ENCODE measurements at regions not wholly inside any gene's neighbourhood (a gene's known extent, or its start where the extent isn't known, plus 50 kb on each side); places are given as distances from the start of the nearest gene placed in this dataset.

- Histone ChIP-seq H3K27me3 (ENCODE audit: insufficient read depth, low read length) (no peaks in the 10 kb centered on the region), H3K14ac (ENCODE audit: low read length) (no peak overlapping the region), H3K4me2 (ENCODE audit: low read length) (no peak overlapping the region), H3K4me3 (ENCODE audit: low read depth, low read length) (no peak overlapping the region), H3K4me1 (ENCODE audit: control insufficient read depth in 1 of 2, insufficient read depth in 2 of 2, low read length in 2 of 2) (no peaks in the 10 kb centered on the region), H4K12ac (ENCODE audit: low read depth, low read length) (no peak overlapping the region), H4K91ac (ENCODE audit: low read depth, low read length) (no peak overlapping the region), H3K9ac (ENCODE audit: low read length) (no peak overlapping the region), H3K27ac (ENCODE audit: low read depth, low read length) (no peak overlapping the region), H3K9me3 (ENCODE audit: insufficient read depth, low read depth, low read length) (no peaks in the 10 kb centered on the region), H2BK12ac (ENCODE audit: low read length) (no peak overlapping the region), H2AFZ (ENCODE audit: insufficient read depth, low read length, poor library complexity) (no peak overlapping the region), H2BK5ac (ENCODE audit: low read depth, low read length, poor library complexity) (no peak overlapping the region), H3K4ac (ENCODE audit: low read depth, low read length) (no peak overlapping the region), H3K36me3 (ENCODE audit: control insufficient read depth in 1 of 2, insufficient read depth in 2 of 2, low read length in 2 of 2) (no peaks in the 10 kb centered on the region), H3K79me1 (ENCODE audit: low read length) (no peaks in the 10 kb centered on the region), H4K8ac (ENCODE audit: low read depth, low read length) (no peak overlapping the region), H2AK5ac (ENCODE audit: low read length) (no peak overlapping the region), H2BK120ac (ENCODE audit: insufficient read depth, low read length, poor library complexity) (no peak overlapping the region), H3K79me2 (ENCODE audit: control insufficient read depth, insufficient read depth, low read length, poor library complexity) (no peaks in the 10 kb centered on the region), H3K23ac (ENCODE audit: low read length) (no peak overlapping the region), H3K18ac (ENCODE audit: low read length) (no peak overlapping the region)
- WGBS (ENCODE audit: extremely low coverage, insufficient coverage, insufficient read length): no CpG with 5 or more reads among the region's 2 CpGs
- DNase-seq: no peak
Measured at GRCh38 chr1:195122497-195122896, 1485.7 kb downstream of the KCNT2 start.

GRCh38 chr1:195113471-195113870 lies 1494.8 kb downstream of the KCNT2 start:
- Histone ChIP-seq H3K9me3 (ENCODE audit: insufficient read depth, low read depth, low read length) (no peaks in the 10 kb centered on the region), H3K79me2 (ENCODE audit: control insufficient read depth, insufficient read depth, low read length, poor library complexity) (no peaks in the 10 kb centered on the region), H4K91ac (ENCODE audit: low read depth, low read length) (no peak overlapping the region), H4K8ac (ENCODE audit: low read depth, low read length) (no peak overlapping the region), H3K4me2 (ENCODE audit: low read length) (no peak overlapping the region), H3K4me3 (ENCODE audit: low read depth, low read length) (no peak overlapping the region), H3K23ac (ENCODE audit: low read length) (no peak overlapping the region), H2BK12ac (ENCODE audit: low read length) (no peak overlapping the region), H3K18ac (ENCODE audit: low read length) (no peak overlapping the region), H3K79me1 (ENCODE audit: low read length) (no peaks in the 10 kb centered on the region), H3K27ac (ENCODE audit: low read depth, low read length) (no peak overlapping the region), H3K36me3 (ENCODE audit: control insufficient read depth in 1 of 2, insufficient read depth in 2 of 2, low read length in 2 of 2) (no peaks in the 10 kb centered on the region), H3K27me3 (ENCODE audit: insufficient read depth, low read length) (no peaks in the 10 kb centered on the region), H2AK5ac (ENCODE audit: low read length) (no peak overlapping the region), H3K4ac (ENCODE audit: low read depth, low read length) (no peak overlapping the region), H3K4me1 (ENCODE audit: control insufficient read depth in 1 of 2, insufficient read depth in 2 of 2, low read length in 2 of 2) (no peaks in the 10 kb centered on the region), H4K12ac (ENCODE audit: low read depth, low read length) (no peak overlapping the region), H2BK120ac (ENCODE audit: insufficient read depth, low read length, poor library complexity) (no peak overlapping the region), H3K9ac (ENCODE audit: low read length) (no peak overlapping the region), H3K14ac (ENCODE audit: low read length) (no peak overlapping the region), H2BK5ac (ENCODE audit: low read depth, low read length, poor library complexity) (no peak overlapping the region), H2AFZ (ENCODE audit: insufficient read depth, low read length, poor library complexity) (no peak overlapping the region)
- DNase-seq: no peak

DNA sequence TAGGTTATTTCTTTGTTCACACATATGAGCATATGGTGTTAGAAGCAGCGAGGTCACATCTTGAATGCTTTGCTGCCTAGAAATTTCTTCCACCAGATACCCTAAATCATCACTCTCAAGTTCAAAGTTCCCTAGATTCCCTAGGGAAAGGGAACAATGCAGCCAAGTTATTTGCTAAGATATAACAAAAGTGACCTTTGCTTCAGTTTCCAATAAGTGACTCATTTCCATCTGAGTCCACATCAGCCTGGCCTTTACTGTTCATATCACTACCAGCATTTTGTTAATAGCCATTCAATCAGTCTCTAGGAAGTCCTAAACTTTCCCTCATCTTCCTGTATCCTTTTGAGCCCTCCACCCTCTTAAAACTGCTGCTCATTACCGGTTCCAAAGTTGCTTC lies 1502.5 kb downstream of the KCNT2 start:
- Histone ChIP-seq H3K4me2 (ENCODE audit: low read length) (no peak overlapping the region), H3K4ac (ENCODE audit: low read depth, low read length) (no peak overlapping the region), H3K9me3 (ENCODE audit: insufficient read depth, low read depth, low read length) (no peaks in the 10 kb centered on the region), H2BK5ac (ENCODE audit: low read depth, low read length, poor library complexity) (no peak overlapping the region), H3K79me2 (ENCODE audit: control insufficient read depth, insufficient read depth, low read length, poor library complexity) (no peaks in the 10 kb centered on the region), H3K14ac (ENCODE audit: low read length) (no peak overlapping the region), H3K27ac (ENCODE audit: low read depth, low read length) (no peak overlapping the region), H2AFZ (ENCODE audit: insufficient read depth, low read length, poor library complexity) (no peak overlapping the region), H4K12ac (ENCODE audit: low read depth, low read length) (no peak overlapping the region), H3K9ac (ENCODE audit: low read length) (no peak overlapping the region), H3K27me3 (ENCODE audit: insufficient read depth, low read length) (no peaks in the 10 kb centered on the region), H3K79me1 (ENCODE audit: low read length) (no peaks in the 10 kb centered on the region), H3K4me1 (ENCODE audit: control insufficient read depth in 1 of 2, insufficient read depth in 2 of 2, low read length in 2 of 2) (no peaks in the 10 kb centered on the region), H3K18ac (ENCODE audit: low read length) (no peak overlapping the region), H3K36me3 (ENCODE audit: control insufficient read depth in 1 of 2, insufficient read depth in 2 of 2, low read length in 2 of 2) (no peaks in the 10 kb centered on the region), H4K8ac (ENCODE audit: low read depth, low read length) (no peak overlapping the region), H4K91ac (ENCODE audit: low read depth, low read length) (no peak overlapping the region), H3K23ac (ENCODE audit: low read length) (no peak overlapping the region), H2AK5ac (ENCODE audit: low read length) (no peak overlapping the region), H3K4me3 (ENCODE audit: low read depth, low read length) (no peak overlapping the region), H2BK12ac (ENCODE audit: low read length) (no peak overlapping the region), H2BK120ac (ENCODE audit: insufficient read depth, low read length, poor library complexity) (no peak overlapping the region)
- no peak for DNase-seq
- no CpG with 5 or more reads among the region's 2 CpGs for WGBS (ENCODE audit: extremely low coverage, insufficient coverage, insufficient read length)

DNA sequence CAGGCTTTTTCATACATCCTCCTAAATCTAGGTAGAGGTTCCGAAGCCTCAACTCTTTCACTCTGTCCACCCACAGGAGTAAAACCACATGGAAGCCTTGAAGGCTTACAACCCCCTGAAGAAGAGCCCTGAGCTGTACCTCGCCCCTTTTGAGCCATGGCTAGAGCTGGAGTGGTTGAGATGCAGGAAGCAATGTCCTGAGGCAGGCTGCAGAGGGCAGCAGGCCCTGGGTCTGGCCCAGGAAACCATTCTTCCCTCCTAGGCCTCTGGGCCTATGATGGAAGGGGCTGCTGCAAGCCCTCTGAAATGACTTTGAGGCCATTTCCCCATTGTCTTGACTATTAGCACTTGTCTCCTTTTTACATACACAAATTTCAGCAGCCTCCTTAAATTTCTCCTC lies 1503.0 kb downstream of the KCNT2 start:
- Histone ChIP-seq H4K8ac (ENCODE audit: low read depth, low read length) (no peak overlapping the region), H3K79me1 (ENCODE audit: low read length) (no peaks in the 10 kb centered on the region), H3K4ac (ENCODE audit: low read depth, low read length) (no peak overlapping the region), H2BK120ac (ENCODE audit: insufficient read depth, low read length, poor library complexity) (no peak overlapping the region), H3K9ac (ENCODE audit: low read length) (no peak overlapping the region), H3K18ac (ENCODE audit: low read length) (no peak overlapping the region), H2BK5ac (ENCODE audit: low read depth, low read length, poor library complexity) (no peak overlapping the region), H2AFZ (ENCODE audit: insufficient read depth, low read length, poor library complexity) (no peak overlapping the region), H3K9me3 (ENCODE audit: insufficient read depth, low read depth, low read length) (no peaks in the 10 kb centered on the region), H3K27me3 (ENCODE audit: insufficient read depth, low read length) (no peaks in the 10 kb centered on the region), H2AK5ac (ENCODE audit: low read length) (no peak overlapping the region), H3K14ac (ENCODE audit: low read length) (no peak overlapping the region), H3K27ac (ENCODE audit: low read depth, low read length) (no peak overlapping the region), H3K4me2 (ENCODE audit: low read length) (no peak overlapping the region), H3K4me1 (ENCODE audit: control insufficient read depth in 1 of 2, insufficient read depth in 2 of 2, low read length in 2 of 2) (no peaks in the 10 kb centered on the region), H3K79me2 (ENCODE audit: control insufficient read depth, insufficient read depth, low read length, poor library complexity) (no peaks in the 10 kb centered on the region), H3K36me3 (ENCODE audit: control insufficient read depth in 1 of 2, insufficient read depth in 2 of 2, low read length in 2 of 2) (no peaks in the 10 kb centered on the region), H4K12ac (ENCODE audit: low read depth, low read length) (no peak overlapping the region), H2BK12ac (ENCODE audit: low read length) (no peak overlapping the region), H3K4me3 (ENCODE audit: low read depth, low read length) (no peak overlapping the region), H3K23ac (ENCODE audit: low read length) (no peak overlapping the region), H4K91ac (ENCODE audit: low read depth, low read length) (no peak overlapping the region)
- DNase-seq: no peak
- no CpG with 5 or more reads among the region's 2 CpGs for WGBS (ENCODE audit: extremely low coverage, insufficient coverage, insufficient read length)

GRCh38 chr1:195097316-195097715 lies 1510.9 kb downstream of the KCNT2 start:
- Histone ChIP-seq H4K8ac (ENCODE audit: low read depth, low read length) (no peak overlapping the region), H3K36me3 (ENCODE audit: control insufficient read depth in 1 of 2, insufficient read depth in 2 of 2, low read length in 2 of 2) (no peaks in the 10 kb centered on the region), H3K9me3 (ENCODE audit: insufficient read depth, low read depth, low read length) (no peaks in the 10 kb centered on the region), H3K4ac (ENCODE audit: low read depth, low read length) (no peak overlapping the region), H3K79me2 (ENCODE audit: control insufficient read depth, insufficient read depth, low read length, poor library complexity) (no peaks in the 10 kb centered on the region), H3K14ac (ENCODE audit: low read length) (no peak overlapping the region), H2AFZ (ENCODE audit: insufficient read depth, low read length, poor library complexity) (no peak overlapping the region), H3K9ac (ENCODE audit: low read length) (no peak overlapping the region), H3K4me2 (ENCODE audit: low read length) (no peak overlapping the region), H4K91ac (ENCODE audit: low read depth, low read length) (no peak overlapping the region), H2BK120ac (ENCODE audit: insufficient read depth, low read length, poor library complexity) (no peak overlapping the region), H3K27ac (ENCODE audit: low read depth, low read length) (no peak overlapping the region), H4K12ac (ENCODE audit: low read depth, low read length) (no peak overlapping the region), H3K79me1 (ENCODE audit: low read length) (no peaks in the 10 kb centered on the region), H3K4me1 (ENCODE audit: control insufficient read depth in 1 of 2, insufficient read depth in 2 of 2, low read length in 2 of 2) (no peaks in the 10 kb centered on the region), H3K27me3 (ENCODE audit: insufficient read depth, low read length) (no peaks in the 10 kb centered on the region), H2BK12ac (ENCODE audit: low read length) (no peak overlapping the region), H2BK5ac (ENCODE audit: low read depth, low read length, poor library complexity) (no peak overlapping the region), H3K4me3 (ENCODE audit: low read depth, low read length) (no peak overlapping the region), H3K23ac (ENCODE audit: low read length) (no peak overlapping the region), H3K18ac (ENCODE audit: low read length) (no peak overlapping the region), H2AK5ac (ENCODE audit: low read length) (no peak overlapping the region)
- peak in 1 of 2 donors; percentile 2 for DNase-seq
- WGBS (ENCODE audit: extremely low coverage, insufficient coverage, insufficient read length): no CpG with 5 or more reads among the region's 4 CpGs
